ENCODE measurements at regions not wholly inside any gene's neighbourhood (a gene's known extent, or its start where the extent isn't known, plus 50 kb on each side); places are given as distances from the start of the nearest gene placed in this dataset.

DNA sequence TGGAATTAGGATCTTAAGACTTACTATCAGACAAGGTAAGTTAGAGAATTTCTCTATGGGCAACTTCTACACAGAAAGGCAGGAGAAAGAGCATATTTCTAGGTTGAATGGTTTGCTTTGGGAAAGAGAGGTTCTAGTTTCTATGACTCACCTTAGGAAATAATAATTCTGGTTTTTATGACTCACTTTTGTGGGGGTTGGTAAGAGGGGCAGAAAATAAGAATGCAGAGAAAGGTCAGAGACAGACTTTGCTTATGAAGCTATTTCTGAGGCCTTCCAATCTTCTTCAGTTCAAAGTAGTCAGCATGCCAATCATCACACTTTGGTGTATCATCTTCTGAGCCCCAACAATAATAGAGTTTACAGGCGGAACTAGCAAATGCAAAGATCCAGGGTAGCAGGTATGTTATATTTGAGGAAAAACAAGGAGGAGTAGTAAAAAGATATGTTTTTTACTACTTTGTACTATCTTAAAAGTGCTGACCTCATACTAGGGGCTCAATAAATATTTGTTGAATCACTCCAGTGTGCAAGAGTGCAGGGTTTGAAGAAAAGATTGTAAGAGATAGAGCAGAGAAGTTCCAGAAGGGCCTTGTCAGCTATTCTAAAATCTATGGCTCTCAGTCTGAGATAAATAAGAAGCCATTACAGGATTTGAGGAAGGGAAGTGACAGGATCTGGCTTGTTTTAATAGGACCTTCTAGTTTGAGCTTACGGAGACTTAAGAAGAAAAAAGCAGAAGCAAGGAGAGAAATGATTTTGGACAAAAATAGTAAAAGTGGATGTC is 56.7 kb upstream of the LRFN5 start:
- TF ChIP-seq POLR2A (IDR thresholded peaks at IDR 0.05) (no peak), EP300 (IDR thresholded peaks at IDR 0.05) (no peak)
- TF ChIP-seq, protein P1, sequence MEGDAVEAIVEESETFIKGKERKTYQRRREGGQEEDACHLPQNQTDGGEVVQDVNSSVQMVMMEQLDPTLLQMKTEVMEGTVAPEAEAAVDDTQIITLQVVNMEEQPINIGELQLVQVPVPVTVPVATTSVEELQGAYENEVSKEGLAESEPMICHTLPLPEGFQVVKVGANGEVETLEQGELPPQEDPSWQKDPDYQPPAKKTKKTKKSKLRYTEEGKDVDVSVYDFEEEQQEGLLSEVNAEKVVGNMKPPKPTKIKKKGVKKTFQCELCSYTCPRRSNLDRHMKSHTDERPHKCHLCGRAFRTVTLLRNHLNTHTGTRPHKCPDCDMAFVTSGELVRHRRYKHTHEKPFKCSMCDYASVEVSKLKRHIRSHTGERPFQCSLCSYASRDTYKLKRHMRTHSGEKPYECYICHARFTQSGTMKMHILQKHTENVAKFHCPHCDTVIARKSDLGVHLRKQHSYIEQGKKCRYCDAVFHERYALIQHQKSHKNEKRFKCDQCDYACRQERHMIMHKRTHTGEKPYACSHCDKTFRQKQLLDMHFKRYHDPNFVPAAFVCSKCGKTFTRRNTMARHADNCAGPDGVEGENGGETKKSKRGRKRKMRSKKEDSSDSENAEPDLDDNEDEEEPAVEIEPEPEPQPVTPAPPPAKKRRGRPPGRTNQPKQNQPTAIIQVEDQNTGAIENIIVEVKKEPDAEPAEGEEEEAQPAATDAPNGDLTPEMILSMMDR (IDR thresholded peaks at IDR 0.05): no peak
- Histone ChIP-seq H3K36me3 (no peaks in the 10 kb centered on the region), H3K27me3 (no peaks in the 10 kb centered on the region), H3K4me1 (no peaks in the 10 kb centered on the region), H3K9me3 (no peaks in the 10 kb centered on the region), H3K4me3 (no peak overlapping the region), H3K27ac (no peak overlapping the region)
- DNase-seq (ENCODE audit: low spot score in 2 of 2): no peak
- 78 to 88% methylated on average over 2 of the region's 2 CpGs for whole genome bisulfite sequencing, 2 donors

- Histone ChIP-seq H3K27ac (no peak overlapping the region), H3K4me3 (no peak overlapping the region), H3K4me1 (no peaks in the 10 kb centered on the region), H3K9me3 (no peaks in the 10 kb centered on the region), H3K36me3 (no peaks in the 10 kb centered on the region), H3K27me3 (no peaks in the 10 kb centered on the region)
- 90 to 91% methylated on average over 2 of the region's 2 CpGs for WGBS, 2 donors
- TF ChIP-seq, protein P1 (IDR thresholded peaks at IDR 0.05): no peak
- no peak for TF ChIP-seq EP300 (IDR thresholded peaks at IDR 0.05)
- TF ChIP-seq POLR2A (IDR thresholded peaks at IDR 0.05): no peak
- no peak for DNase-seq (ENCODE audit: low spot score in 2 of 2)
These were observed 57.4 kb upstream of the LRFN5 start for GRCh38 chr14:41549282-41549681.

DNA sequence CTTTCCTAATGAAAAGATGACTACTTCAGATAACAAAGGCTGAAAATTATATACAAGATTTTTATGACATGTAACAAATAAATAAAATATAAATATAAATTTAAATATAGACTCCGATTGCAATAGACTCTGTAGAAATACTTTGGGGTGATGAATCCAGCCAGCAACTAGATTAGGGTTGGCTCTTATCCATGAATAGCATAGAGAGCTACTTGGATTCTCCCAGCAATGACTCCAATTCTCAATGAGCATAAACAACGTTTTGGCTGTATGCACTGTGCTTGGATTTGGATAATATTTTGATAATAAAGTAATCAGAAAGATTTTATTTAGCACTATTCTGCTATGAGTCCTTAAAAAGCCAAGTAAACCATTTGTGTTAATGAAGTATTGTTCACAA is 58.0 kb upstream of the LRFN5 start:
- TF ChIP-seq EP300 (IDR thresholded peaks at IDR 0.05): no peak
- TF ChIP-seq POLR2A (IDR thresholded peaks at IDR 0.05): no peak
- TF ChIP-seq, protein P1 (IDR thresholded peaks at IDR 0.05): no peak
- H3K4me1 ChIP-seq: no peaks in the 10 kb centered on the region
- H3K27ac ChIP-seq: no peak overlapping the region
- no peaks in the 10 kb centered on the region for H3K27me3 ChIP-seq
- no peaks in the 10 kb centered on the region for H3K9me3 ChIP-seq
- DNase-seq (ENCODE audit: low spot score in 2 of 2): no peak
- WGBS, 2 donors: 36 to 43% methylated on average over 2 of the region's 2 CpGs
- H3K4me3 ChIP-seq: no peak overlapping the region
- no peaks in the 10 kb centered on the region for H3K36me3 ChIP-seq

DNA sequence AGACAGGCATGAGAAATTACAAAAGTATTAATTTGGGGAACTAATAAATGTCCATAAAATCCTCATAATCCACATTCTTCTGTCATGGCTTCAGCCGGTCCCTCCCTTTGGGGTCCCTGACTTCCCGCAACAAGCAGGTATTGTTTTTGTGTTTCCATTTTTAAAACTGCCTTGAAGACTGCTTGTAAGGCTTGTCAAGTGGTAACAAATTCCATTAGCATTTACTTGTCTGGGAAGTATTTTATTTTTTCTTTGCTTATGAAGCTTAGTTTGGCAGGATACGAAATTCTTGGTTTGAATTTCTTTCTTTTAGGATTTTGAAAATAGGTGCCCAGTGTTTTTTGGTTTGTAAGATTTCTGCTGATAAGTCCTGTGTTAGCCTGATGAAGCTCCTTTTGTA is 65.3 kb upstream of the LRFN5 start:
- TF ChIP-seq EP300 (IDR thresholded peaks at IDR 0.05) (no peak), POLR2A (IDR thresholded peaks at IDR 0.05) (no peak)
- TF ChIP-seq, protein P1 (IDR thresholded peaks at IDR 0.05): no peak
- Histone ChIP-seq H3K4me1 (no peaks in the 10 kb centered on the region), H3K4me3 (no peak overlapping the region), H3K27ac (no peak overlapping the region), H3K36me3 (no peaks in the 10 kb centered on the region), H3K9me3 (peaks cover 0 to 30% (median 0%) of the 10 kb centered on the region in 4 donors), H3K27me3 (no peaks in the 10 kb centered on the region)
- 88 to 91% methylated on average over 3 of the region's 3 CpGs for WGBS, 2 donors
- DNase-seq (ENCODE audit: low spot score in 2 of 2): no peak

DNA sequence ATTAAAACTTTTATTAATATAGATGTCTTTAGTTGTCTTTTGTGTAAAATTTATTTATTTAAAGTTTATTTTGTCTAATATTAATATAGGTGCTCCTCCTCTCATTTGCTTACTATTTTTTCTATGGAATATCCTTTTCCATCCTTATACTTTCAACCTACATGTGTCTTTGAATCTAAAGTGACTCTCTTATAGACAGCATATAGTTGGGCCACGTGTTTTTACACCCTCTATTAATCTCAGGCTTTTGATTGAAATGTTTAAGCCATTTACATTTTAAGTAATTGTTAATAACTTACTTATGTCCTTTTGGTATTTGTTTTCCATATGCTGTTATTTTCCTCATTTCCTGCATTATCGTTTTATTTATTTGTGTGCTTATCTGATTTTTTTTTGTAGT is 74.4 kb upstream of the LRFN5 start:
- no peaks in the 10 kb centered on the region for H3K4me1 ChIP-seq
- no peak overlapping the region for H3K27ac ChIP-seq
- no peaks in the 10 kb centered on the region for H3K36me3 ChIP-seq
- no peak overlapping the region for H3K4me3 ChIP-seq
- TF ChIP-seq EP300 (IDR thresholded peaks at IDR 0.05): no peak
- TF ChIP-seq, protein P1 (IDR thresholded peaks at IDR 0.05): no peak
- DNase-seq (ENCODE audit: low spot score in 2 of 2): no peak
- H3K27me3 ChIP-seq: no peaks in the 10 kb centered on the region
- WGBS, 2 donors: 74 to 82% methylated on average over 2 of the region's 2 CpGs
- peaks cover 0 to 13% (median 4%) of the 10 kb centered on the region in 4 donors for H3K9me3 ChIP-seq
